Activated CD4-positive, alpha-beta memory T cell treated with anti-CD3 and anti-CD28 coated beads for 36 hours (primary cell): ENCODE measurements at regions not wholly inside any gene's neighbourhood (a gene's known extent, or its start where the extent isn't known, plus 50 kb on each side); places are given as distances from the start of the nearest gene placed in this dataset.

ENCODE experiments used
- CTCF ChIA-PET: fragments of 350-600 bp; sonication (Branson Sonifier 250); formaldehyde crosslinking; loops from one replicate; lab custom pipeline; 2021; ENCODE audit warnings: antibody characterized with exemption, inconsistent platforms; lab: Charles Lee
- POLR2A ChIA-PET: fragments of 350-600 bp; sonication (Branson Sonifier 250); formaldehyde crosslinking; loops from one replicate; lab custom pipeline; 2021; ENCODE audit warnings: antibody characterized with exemption; lab: Charles Lee
- DNase-seq: peaks from one replicate; pipeline ENCODE4 v3.0.0-alpha.2; 2020
- H3K27ac Mint-ChIP-seq: one replicate; pipeline ENCODE4 v1.8.0; 2021; ENCODE audit warnings: mixed read lengths
- H3K27me3 Mint-ChIP-seq: one replicate; pipeline ENCODE4 v1.8.0; 2021; ENCODE audit warnings: mixed read lengths
- H3K36me3 Mint-ChIP-seq: one replicate; pipeline ENCODE4 v1.8.0; 2021; ENCODE audit warnings: mixed read lengths
- H3K4me1 Mint-ChIP-seq: one replicate; pipeline ENCODE4 v1.8.0; 2021; ENCODE audit warnings: low read depth, mixed read lengths
- H3K4me3 Mint-ChIP-seq: one replicate; pipeline ENCODE4 v1.8.0; 2021; ENCODE audit warnings: mild to moderate bottlenecking, mixed read lengths
- H3K9me3 Mint-ChIP-seq: one replicate; pipeline ENCODE4 v1.8.0; 2021; ENCODE audit warnings: mixed read lengths
- intact Hi-C: fragments of 100-400 bp; cut with micrococcal nuclease; formaldehyde crosslinking; loops from one replicate; pipeline ENCODE4 v1.15.1; 2023

GRCh38 chr2:234858145-234858544 is 93.7 kb upstream of the SH3BP4 start:
- no peaks in the 10 kb centered on the region for H3K9me3 Mint-ChIP-seq
- H3K27me3 Mint-ChIP-seq: peaks cover 7% of the 10 kb centered on the region
- no peak for DNase-seq
- H3K36me3 Mint-ChIP-seq: no peaks in the 10 kb centered on the region
- no peak overlapping the region for H3K27ac Mint-ChIP-seq
- no peak overlapping the region for H3K4me3 Mint-ChIP-seq
- CTCF ChIA-PET: no interaction called here
- intact Hi-C loops: no loop called here
- no peaks in the 10 kb centered on the region for H3K4me1 Mint-ChIP-seq
- POLR2A ChIA-PET: no interaction called here

- Mint-ChIP-seq H3K27ac (no peak overlapping the region), H3K4me3 (no peak overlapping the region), H3K27me3 (peaks cover 9% of the 10 kb centered on the region), H3K36me3 (no peaks in the 10 kb centered on the region), H3K4me1 (no peaks in the 10 kb centered on the region), H3K9me3 (no peaks in the 10 kb centered on the region)
- POLR2A ChIA-PET: no interaction called here
- no peak for DNase-seq
- CTCF ChIA-PET: no interaction called here
- intact Hi-C loops: no loop called here
Observed at GRCh38 chr2:234853729-234854128, 98.1 kb upstream of the SH3BP4 start.

- CTCF ChIA-PET: no interaction called here
- intact Hi-C loops: no loop called here
- DNase-seq: no peak
- no peaks in the 10 kb centered on the region for H3K4me1 Mint-ChIP-seq
- H3K27me3 Mint-ChIP-seq: peaks cover 9% of the 10 kb centered on the region
- no peak overlapping the region for H3K27ac Mint-ChIP-seq
- H3K4me3 Mint-ChIP-seq: no peak overlapping the region
- POLR2A ChIA-PET: no interaction called here
- no peaks in the 10 kb centered on the region for H3K9me3 Mint-ChIP-seq
- no peaks in the 10 kb centered on the region for H3K36me3 Mint-ChIP-seq
Observed at GRCh38 chr2:234852941-234853340, 98.9 kb upstream of the SH3BP4 start.

GRCh38 chr2:234852035-234852434 is 99.8 kb upstream of the SH3BP4 start:
- no peaks in the 10 kb centered on the region for H3K4me1 Mint-ChIP-seq
- H3K36me3 Mint-ChIP-seq: no peaks in the 10 kb centered on the region
- no peak overlapping the region for H3K4me3 Mint-ChIP-seq
- H3K27me3 Mint-ChIP-seq: peaks cover 11% of the 10 kb centered on the region
- intact Hi-C loops: no loop called here
- no peaks in the 10 kb centered on the region for H3K9me3 Mint-ChIP-seq
- ChIA-PET POLR2A (no interaction called here), CTCF (no interaction called here)
- no peak for DNase-seq
- H3K27ac Mint-ChIP-seq: no peak overlapping the region

- intact Hi-C loops: no loop called here
- POLR2A ChIA-PET: no interaction called here
- H3K36me3 Mint-ChIP-seq: no peaks in the 10 kb centered on the region
- no peak overlapping the region for H3K27ac Mint-ChIP-seq
- H3K4me3 Mint-ChIP-seq: no peak overlapping the region
- peaks cover 11% of the 10 kb centered on the region for H3K27me3 Mint-ChIP-seq
- DNase-seq: no peak
- CTCF ChIA-PET: no interaction called here
- no peaks in the 10 kb centered on the region for H3K4me1 Mint-ChIP-seq
- no peaks in the 10 kb centered on the region for H3K9me3 Mint-ChIP-seq
Observed at GRCh38 chr2:234851451-234851850, 100.4 kb upstream of the SH3BP4 start.

GRCh38 chr2:234850818-234851217 is 101.0 kb upstream of the SH3BP4 start:
- no peak for DNase-seq
- Mint-ChIP-seq H3K4me3 (no peak overlapping the region), H3K9me3 (no peaks in the 10 kb centered on the region), H3K27me3 (peaks cover 10% of the 10 kb centered on the region), H3K36me3 (no peaks in the 10 kb centered on the region), H3K27ac (no peak overlapping the region), H3K4me1 (no peaks in the 10 kb centered on the region)
- intact Hi-C loops: no loop called here
- CTCF ChIA-PET: interaction anchor here (0.6 kb wide), 1 partner anchor 13 kb away, joined by 3 read pairs; no protein-coding TSS in a partner anchor
- POLR2A ChIA-PET: no interaction called here

GRCh38 chr2:234849678-234850077 is 102.1 kb upstream of the SH3BP4 start:
- intact Hi-C loops: no loop called here
- H3K27me3 Mint-ChIP-seq: peaks cover 6% of the 10 kb centered on the region
- H3K36me3 Mint-ChIP-seq: no peaks in the 10 kb centered on the region
- no peaks in the 10 kb centered on the region for H3K4me1 Mint-ChIP-seq
- CTCF ChIA-PET: no interaction called here
- no peak overlapping the region for H3K27ac Mint-ChIP-seq
- no peak for DNase-seq
- POLR2A ChIA-PET: no interaction called here
- no peak overlapping the region for H3K4me3 Mint-ChIP-seq
- no peaks in the 10 kb centered on the region for H3K9me3 Mint-ChIP-seq

GRCh38 chr2:234848578-234848977 is 103.2 kb upstream of the SH3BP4 start:
- CTCF ChIA-PET: no interaction called here
- Mint-ChIP-seq H3K27ac (no peak overlapping the region), H3K27me3 (peaks cover 4% of the 10 kb centered on the region), H3K4me1 (no peaks in the 10 kb centered on the region), H3K36me3 (no peaks in the 10 kb centered on the region), H3K9me3 (no peaks in the 10 kb centered on the region), H3K4me3 (no peak overlapping the region)
- POLR2A ChIA-PET: no interaction called here
- intact Hi-C loops: no loop called here
- DNase-seq: no peak

GRCh38 chr2:234847639-234848038 is 104.2 kb upstream of the SH3BP4 start:
- Mint-ChIP-seq H3K4me1 (no peaks in the 10 kb centered on the region), H3K27ac (no peak overlapping the region), H3K36me3 (no peaks in the 10 kb centered on the region), H3K9me3 (no peaks in the 10 kb centered on the region), H3K4me3 (no peak overlapping the region), H3K27me3 (peaks cover 2% of the 10 kb centered on the region)
- no peak for DNase-seq
- POLR2A ChIA-PET: no interaction called here
- intact Hi-C loops: no loop called here
- CTCF ChIA-PET: no interaction called here

GRCh38 chr2:234847364-234847635 is 104.5 kb upstream of the SH3BP4 start:
- no peak overlapping the region for H3K27ac Mint-ChIP-seq
- no peaks in the 10 kb centered on the region for H3K36me3 Mint-ChIP-seq
- ChIA-PET POLR2A (no interaction called here), CTCF (no interaction called here)
- no peak for DNase-seq
- no peaks in the 10 kb centered on the region for H3K4me1 Mint-ChIP-seq
- H3K4me3 Mint-ChIP-seq: no peak overlapping the region
- peaks cover 3% of the 10 kb centered on the region for H3K27me3 Mint-ChIP-seq
- no peaks in the 10 kb centered on the region for H3K9me3 Mint-ChIP-seq
- intact Hi-C loops: no loop called here

- Mint-ChIP-seq H3K27ac (no peak overlapping the region), H3K27me3 (peaks cover 3% of the 10 kb centered on the region), H3K9me3 (no peaks in the 10 kb centered on the region), H3K4me3 (no peak overlapping the region), H3K36me3 (no peaks in the 10 kb centered on the region), H3K4me1 (no peaks in the 10 kb centered on the region)
- no peak for DNase-seq
- POLR2A ChIA-PET: no interaction called here
- intact Hi-C loops: no loop called here
- CTCF ChIA-PET: no interaction called here
Observed at GRCh38 chr2:234846599-234847363, 105.0 kb upstream of the SH3BP4 start.

GRCh38 chr2:234845602-234846590 is 105.9 kb upstream of the SH3BP4 start:
- intact Hi-C loops: no loop called here
- DNase-seq: no peak
- Mint-ChIP-seq H3K4me1 (no peaks in the 10 kb centered on the region), H3K27ac (no peak overlapping the region), H3K36me3 (no peaks in the 10 kb centered on the region), H3K9me3 (no peaks in the 10 kb centered on the region), H3K4me3 (no peak overlapping the region), H3K27me3 (peaks cover 5% of the 10 kb centered on the region)
- POLR2A ChIA-PET: no interaction called here
- CTCF ChIA-PET: no interaction called here
